Astrocyte (in vitro differentiated cells and primary cell): ENCODE measurements at regions not wholly inside any gene's neighbourhood (a gene's known extent, or its start where the extent isn't known, plus 50 kb on each side); places are given as distances from the start of the nearest gene placed in this dataset.

Source experiments
- CTCF ChIP-seq: IDR thresholded peaks from 2 replicates; pipeline ENCODE4 v1.5.1; 2011; ENCODE audit warnings: low read depth, mild to moderate bottlenecking, inconsistent platforms, low read length, moderate library complexity; ENCODE audit not compliant: insufficient read depth
- EZH2 ChIP-seq: IDR thresholded peaks from 2 replicates; pipeline ENCODE4 v1.6.1; 2012; ENCODE audit warnings: mild to moderate bottlenecking, low read length, inconsistent platforms; ENCODE audit not compliant: insufficient read depth

- no peak for TF ChIP-seq CTCF
- TF ChIP-seq EZH2 = no peak
Measured at GRCh38 chr12:20211981-20212421, 156.3 kb upstream of the PDE3A start.
